A549 (cell line): ENCODE measurements at regions not wholly inside any gene's neighbourhood (a gene's known extent, or its start where the extent isn't known, plus 50 kb on each side); places are given as distances from the start of the nearest gene placed in this dataset.

ENCODE experiments used
- ATAC-seq, 2 experiments: fragments of 200-7000 bp in 1 of 2; fragments of >200 bp in 1 of 2; cut with Nextera tagmentation in 1 of 2; cut with Tn5 transposase in 1 of 2; 3 replicates each; pipeline versions ENCODE4 v1.8.0 to v1.9.1; 2018 to 2020; ENCODE audit warnings: mild to moderate bottlenecking in 1 of 2, moderate library complexity in 1 of 2
- CTCF ChIA-PET: fragments of 300-600 bp; sonication (Branson Sonifier 250); formaldehyde crosslinking; extraction: SDS; loops from one replicate; lab custom pipeline; 2021; ENCODE audit warnings: antibody characterized with exemption, inconsistent platforms; lab: Yijun Ruan, JAX
- POLR2A ChIA-PET: fragments of 350-600 bp; formaldehyde crosslinking; extraction: SDS; loops from one replicate; lab custom pipeline; 2021; ENCODE audit warnings: antibody characterized with exemption, inconsistent platforms; lab: Yijun Ruan, JAX
- DNase-seq, 2 experiments: peaks; one replicate each; pipeline versions ENCODE4 v3.0.0 to v3.0.0-alpha.2; 2011 to 2016; ENCODE audit warnings: low read depth in 1 of 2, low spot score in 1 of 2
- FAIRE-seq: peaks from 2 replicates; lab custom pipeline; 2011; peaks lifted over from hg19 to GRCh38; lab: Jason Lieb, UNC
- H3K27ac ChIP-seq, 2 experiments: fragments of >200 bp; sonication (Bioruptor Twin); formaldehyde crosslinking; 3 replicates each; pipeline ENCODE4 v1.5.1; 2016 to 2017
- H3K4me1 ChIP-seq: fragments of >200 bp; sonication (Bioruptor Twin); formaldehyde crosslinking; 3 replicates; pipeline ENCODE4 v1.6.1; 2016
- H3K4me2 ChIP-seq: fragments of >200 bp; sonication (Bioruptor Twin); formaldehyde crosslinking; 3 replicates; pipeline ENCODE4 v1.6.1; 2016
- H3K4me3 ChIP-seq: fragments of >200 bp; sonication (Bioruptor Twin); formaldehyde crosslinking; 3 replicates; pipeline ENCODE4 v1.5.1; 2016
- H3K9me3 ChIP-seq: fragments of >200 bp; sonication (Bioruptor Twin); formaldehyde crosslinking; 3 replicates; pipeline ENCODE4 v1.6.1; 2016
- CEBPB ChIP-seq, 2 experiments: fragments of >200 bp in 1 of 2; sonication (Bioruptor Twin) in 1 of 2; formaldehyde crosslinking in 1 of 2; IDR thresholded peaks; 2 replicates each; pipeline ENCODE4 v1.6.1; 2012 to 2016
- EHF ChIP-seq: fragments of 250-450 bp; sonication (Bioruptor Pico); IDR thresholded peaks from 2 replicates; pipeline ENCODE4 v1.5.0; 2020; ENCODE audit warnings: mild to moderate bottlenecking
- EP300 ChIP-seq, 2 experiments: fragments of >200 bp; sonication (Bioruptor Twin); formaldehyde crosslinking; IDR thresholded peaks; 2 replicates in 1 of 2; 3 replicates in 1 of 2; pipeline ENCODE4 v1.6.1; 2016 to 2017
- FOSB ChIP-seq: fragments of 250-450 bp; sonication (Bioruptor Pico); IDR thresholded peaks from 2 replicates; pipeline ENCODE4 v1.5.0; 2020; ENCODE audit warnings: mild to moderate bottlenecking, moderate library complexity
- FOSL2 ChIP-seq, 2 experiments: fragments of 450-650 bp in 1 of 2; fragments of >200 bp in 1 of 2; sonication (Bioruptor Twin) in 1 of 2; formaldehyde crosslinking; IDR thresholded peaks; 2 replicates each; pipeline versions ENCODE4 v1.5.0 to v1.6.1; 2016 to 2020; ENCODE audit warnings: mild to moderate bottlenecking in 1 of 2, moderate library complexity in 1 of 2
- HOXA7 ChIP-seq: fragments of 250-450 bp; sonication (Bioruptor Pico); IDR thresholded peaks from 2 replicates; pipeline ENCODE4 v1.5.0; 2020; ENCODE audit warnings: mild to moderate bottlenecking, moderate library complexity
- KDM5A ChIP-seq: fragments of 200-600 bp; sonication (generic); IDR thresholded peaks from 2 replicates; pipeline ENCODE4 v1.6.1; 2016; ENCODE audit warnings: antibody characterized with exemption, mild to moderate bottlenecking
- MAFK ChIP-seq: fragments of 450-650 bp; IDR thresholded peaks from 2 replicates; pipeline ENCODE4 v1.6.1; 2014; ENCODE audit not compliant: partially characterized antibody
- NFE2L2 ChIP-seq: fragments of 150-350 bp; conservative IDR thresholded peaks from 2 replicates; pipeline ENCODE4 v1.6.1; 2014; ENCODE audit warnings: low read length
- NPAS2 ChIP-seq: fragments of 250-450 bp; sonication (Bioruptor Pico); IDR thresholded peaks from 2 replicates; pipeline ENCODE4 v1.8.0; 2022; ENCODE audit warnings: mild to moderate bottlenecking, moderate library complexity, borderline replicate concordance
- NR3C1 ChIP-seq: fragments of >200 bp; sonication (Bioruptor Twin); formaldehyde crosslinking; IDR thresholded peaks from 3 replicates; pipeline ENCODE4 v1.6.1; 2017
- PHF8 ChIP-seq: fragments of 200-600 bp; sonication (generic); IDR thresholded peaks from 2 replicates; pipeline ENCODE4 v1.6.1; 2016; ENCODE audit warnings: low read depth, mild to moderate bottlenecking, antibody characterized with exemption, moderate library complexity, borderline replicate concordance
- RARB ChIP-seq: fragments of 250-450 bp; sonication (Bioruptor Pico); IDR thresholded peaks from 2 replicates; pipeline ENCODE4 v1.8.0; 2021; ENCODE audit warnings: mild to moderate bottlenecking, moderate library complexity
- RCOR1 ChIP-seq: fragments of 150-350 bp; IDR thresholded peaks from 2 replicates; pipeline ENCODE4 v1.6.1; 2014; ENCODE audit warnings: antibody characterized with exemption, low read length, low read depth
- RFX5 ChIP-seq: fragments of 450-650 bp; IDR thresholded peaks from 2 replicates; pipeline ENCODE4 v1.7.1; 2014; ENCODE audit warnings: antibody characterized with exemption, mild to moderate bottlenecking, moderate library complexity
- SMC3 ChIP-seq: fragments of >200 bp; sonication (Bioruptor Twin); formaldehyde crosslinking; IDR thresholded peaks from 3 replicates; pipeline ENCODE4 v1.6.1; 2018; ENCODE audit warnings: inconsistent platforms
- SREBF2 ChIP-seq: fragments of 450-650 bp; IDR thresholded peaks from 2 replicates; pipeline ENCODE4 v1.6.1; 2014; ENCODE audit warnings: mild to moderate bottlenecking, moderate library complexity
- ZC3H11A ChIP-seq: fragments of 450-650 bp; IDR thresholded peaks from 2 replicates; pipeline ENCODE4 v1.6.1; 2014; ENCODE audit warnings: antibody characterized with exemption, mild to moderate bottlenecking
- ZFP36 ChIP-seq: fragments of 450-650 bp; IDR thresholded peaks from 2 replicates; pipeline ENCODE4 v1.6.1; 2014; ENCODE audit warnings: borderline replicate concordance; ENCODE audit not compliant: partially characterized antibody
- WGBS: methylation state at CpG from one replicate; pipeline ENCODE4 v1.1.6; 2017; ENCODE audit errors: missing lambda C conversion rate; 5-methylcytosine and 5-hydroxymethylcytosine counted together
- TF ChIP-seq, protein P1 (sequence below): IDR thresholded peaks from 2 replicates; pipeline ENCODE4 v1.6.1; 2012
- TF ChIP-seq, protein P2 (sequence below): fragments of >200 bp; sonication (Bioruptor Twin); formaldehyde crosslinking; IDR thresholded peaks from 2 replicates; pipeline ENCODE4 v1.6.1; 2016
- TF ChIP-seq, protein P3 (sequence below): fragments of 200-600 bp; sonication (generic); IDR thresholded peaks from 2 replicates; pipeline ENCODE4 v1.6.1; 2016; ENCODE audit warnings: antibody characterized with exemption, mild to moderate bottlenecking, moderate library complexity
- TF ChIP-seq, protein P4 (sequence below): fragments of 250-450 bp; sonication (Bioruptor Pico); IDR thresholded peaks from 2 replicates; pipeline ENCODE4 v1.5.0; 2020; ENCODE audit warnings: low read depth, mild to moderate bottlenecking, moderate library complexity

DNA sequence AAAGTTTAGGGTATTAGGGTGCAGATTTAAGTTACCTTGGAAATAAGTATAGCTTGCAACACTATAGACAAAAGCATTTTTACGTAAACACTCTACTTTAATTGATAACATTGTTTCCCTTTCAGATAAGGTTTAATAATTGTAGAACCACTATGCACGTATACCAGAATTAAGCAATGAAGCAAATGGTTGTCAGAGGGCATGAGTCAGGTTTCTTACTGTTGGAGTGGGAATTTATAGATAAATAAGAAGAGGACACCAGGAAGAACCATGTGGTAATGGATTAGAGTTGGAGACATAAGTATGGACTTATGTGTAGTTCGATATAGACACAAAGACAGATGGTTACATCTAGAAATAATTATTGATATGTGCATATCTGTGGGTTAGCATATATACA lies 355.6 kb downstream of the ETV1 start:
- WGBS: 13% methylated on average over 3 of the region's 3 CpGs
- CTCF ChIA-PET: no interaction called here
- H3K4me2 ChIP-seq: no peak overlapping the region
- H3K27ac ChIP-seq: no peak overlapping the region
- TF ChIP-seq ZC3H11A (no peak), NPAS2 (CRISPR knock-in tag) (no peak), NFE2L2 (no peak), KDM5A (no peak), CEBPB (IDR thresholded peaks at IDR 0.05) (no peak)
- TF ChIP-seq, protein P1, sequence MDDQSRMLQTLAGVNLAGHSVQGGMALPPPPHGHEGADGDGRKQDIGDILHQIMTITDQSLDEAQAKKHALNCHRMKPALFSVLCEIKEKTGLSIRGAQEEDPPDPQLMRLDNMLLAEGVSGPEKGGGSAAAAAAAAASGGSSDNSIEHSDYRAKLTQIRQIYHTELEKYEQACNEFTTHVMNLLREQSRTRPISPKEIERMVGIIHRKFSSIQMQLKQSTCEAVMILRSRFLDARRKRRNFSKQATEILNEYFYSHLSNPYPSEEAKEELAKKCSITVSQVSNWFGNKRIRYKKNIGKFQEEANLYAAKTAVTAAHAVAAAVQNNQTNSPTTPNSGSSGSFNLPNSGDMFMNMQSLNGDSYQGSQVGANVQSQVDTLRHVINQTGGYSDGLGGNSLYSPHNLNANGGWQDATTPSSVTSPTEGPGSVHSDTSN: no peak
- TF ChIP-seq, all 56 proteins: peak for 0
- POLR2A ChIA-PET: no interaction called here
- Histone ChIP-seq H3K9me3 (no peaks in the 10 kb centered on the region), H3K4me1 (no peaks in the 10 kb centered on the region), H3K4me3 (no peak overlapping the region)
- FAIRE-seq (no peak), DNase-seq (no peak), ATAC-seq (no peak)

DNA sequence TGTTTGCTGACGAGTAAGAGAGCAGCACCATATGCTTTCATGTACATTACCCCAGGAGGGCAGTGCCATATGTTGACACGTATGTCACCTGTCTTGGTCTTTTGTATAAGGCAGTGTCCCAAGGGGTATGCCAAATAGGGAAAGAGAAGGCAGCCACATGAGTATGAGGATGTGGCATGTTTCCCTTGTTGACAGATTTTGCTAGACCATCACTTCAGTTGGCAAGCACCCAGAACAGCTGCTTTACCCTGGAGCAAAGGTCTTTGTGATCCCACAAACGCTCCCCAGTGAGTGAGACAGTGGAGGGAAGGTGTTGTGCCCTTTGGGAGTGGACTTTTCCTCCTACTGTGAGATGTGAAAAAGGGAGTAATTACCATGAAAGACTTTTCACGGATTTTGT lies 350.1 kb downstream of the ETV1 start:
- DNase-seq (no peak), FAIRE-seq (no peak), ATAC-seq (no peak)
- ChIA-PET CTCF (no interaction called here), POLR2A (no interaction called here)
- H3K27ac ChIP-seq: no peak overlapping the region
- H3K9me3 ChIP-seq: no peaks in the 10 kb centered on the region
- H3K4me3 ChIP-seq: no peak overlapping the region
- WGBS: 14% methylated on average over 4 of the region's 4 CpGs
- H3K4me2 ChIP-seq: no peak overlapping the region
- TF ChIP-seq RFX5 (no peak), RCOR1 (no peak), SMC3 (no peak), EHF (CRISPR knock-in tag) (no peak), KDM5A (no peak), NR3C1 (no peak), FOSL2 (IDR thresholded peaks at IDR 0.05) (no peak), FOSL2 (CRISPR knock-in tag; IDR thresholded peaks at IDR 0.05) (no peak), FOSB (no peak), MAFK (no peak), HOXA7 (CRISPR knock-in tag) (no peak), RARB (CRISPR knock-in tag) (no peak)
- TF ChIP-seq, protein P2, sequence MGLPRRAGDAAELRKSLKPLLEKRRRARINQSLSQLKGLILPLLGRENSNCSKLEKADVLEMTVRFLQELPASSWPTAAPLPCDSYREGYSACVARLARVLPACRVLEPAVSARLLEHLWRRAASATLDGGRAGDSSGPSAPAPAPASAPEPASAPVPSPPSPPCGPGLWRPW: no peak
- TF ChIP-seq, protein P3, sequence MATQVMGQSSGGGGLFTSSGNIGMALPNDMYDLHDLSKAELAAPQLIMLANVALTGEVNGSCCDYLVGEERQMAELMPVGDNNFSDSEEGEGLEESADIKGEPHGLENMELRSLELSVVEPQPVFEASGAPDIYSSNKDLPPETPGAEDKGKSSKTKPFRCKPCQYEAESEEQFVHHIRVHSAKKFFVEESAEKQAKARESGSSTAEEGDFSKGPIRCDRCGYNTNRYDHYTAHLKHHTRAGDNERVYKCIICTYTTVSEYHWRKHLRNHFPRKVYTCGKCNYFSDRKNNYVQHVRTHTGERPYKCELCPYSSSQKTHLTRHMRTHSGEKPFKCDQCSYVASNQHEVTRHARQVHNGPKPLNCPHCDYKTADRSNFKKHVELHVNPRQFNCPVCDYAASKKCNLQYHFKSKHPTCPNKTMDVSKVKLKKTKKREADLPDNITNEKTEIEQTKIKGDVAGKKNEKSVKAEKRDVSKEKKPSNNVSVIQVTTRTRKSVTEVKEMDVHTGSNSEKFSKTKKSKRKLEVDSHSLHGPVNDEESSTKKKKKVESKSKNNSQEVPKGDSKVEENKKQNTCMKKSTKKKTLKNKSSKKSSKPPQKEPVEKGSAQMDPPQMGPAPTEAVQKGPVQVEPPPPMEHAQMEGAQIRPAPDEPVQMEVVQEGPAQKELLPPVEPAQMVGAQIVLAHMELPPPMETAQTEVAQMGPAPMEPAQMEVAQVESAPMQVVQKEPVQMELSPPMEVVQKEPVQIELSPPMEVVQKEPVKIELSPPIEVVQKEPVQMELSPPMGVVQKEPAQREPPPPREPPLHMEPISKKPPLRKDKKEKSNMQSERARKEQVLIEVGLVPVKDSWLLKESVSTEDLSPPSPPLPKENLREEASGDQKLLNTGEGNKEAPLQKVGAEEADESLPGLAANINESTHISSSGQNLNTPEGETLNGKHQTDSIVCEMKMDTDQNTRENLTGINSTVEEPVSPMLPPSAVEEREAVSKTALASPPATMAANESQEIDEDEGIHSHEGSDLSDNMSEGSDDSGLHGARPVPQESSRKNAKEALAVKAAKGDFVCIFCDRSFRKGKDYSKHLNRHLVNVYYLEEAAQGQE: no peak
- no peaks in the 10 kb centered on the region for H3K4me1 ChIP-seq

DNA sequence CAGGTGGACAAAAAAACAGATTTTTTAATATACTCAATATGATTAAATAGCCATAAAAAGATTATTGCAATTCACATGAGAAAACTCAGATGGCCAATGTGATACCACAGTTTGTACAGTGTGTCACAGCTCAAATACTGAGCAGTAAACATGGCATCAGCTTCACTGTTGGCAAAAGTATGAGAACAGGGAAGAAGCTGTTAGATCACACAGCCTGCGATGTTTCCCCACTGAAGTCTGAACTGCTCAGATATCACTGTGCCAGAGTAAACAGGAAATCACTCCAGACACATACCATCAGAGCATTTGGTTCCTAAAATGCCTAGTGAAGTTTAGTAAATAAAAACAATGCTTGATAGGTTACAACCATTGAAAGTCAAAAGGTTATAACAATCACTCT lies 347.8 kb downstream of the ETV1 start:
- CTCF ChIA-PET: no interaction called here
- no peak overlapping the region for H3K4me3 ChIP-seq
- H3K9me3 ChIP-seq: no peaks in the 10 kb centered on the region
- no peak overlapping the region for H3K27ac ChIP-seq
- 7% methylated on average over 1 of the region's 1 CpG for WGBS
- no peaks in the 10 kb centered on the region for H3K4me1 ChIP-seq
- ATAC-seq: no peak
- TF ChIP-seq, protein P4, sequence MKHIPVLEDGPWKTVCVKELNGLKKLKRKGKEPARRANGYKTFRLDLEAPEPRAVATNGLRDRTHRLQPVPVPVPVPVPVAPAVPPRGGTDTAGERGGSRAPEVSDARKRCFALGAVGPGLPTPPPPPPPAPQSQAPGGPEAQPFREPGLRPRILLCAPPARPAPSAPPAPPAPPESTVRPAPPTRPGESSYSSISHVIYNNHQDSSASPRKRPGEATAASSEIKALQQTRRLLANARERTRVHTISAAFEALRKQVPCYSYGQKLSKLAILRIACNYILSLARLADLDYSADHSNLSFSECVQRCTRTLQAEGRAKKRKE (CRISPR knock-in tag): no peak
- TF ChIP-seq ZFP36 (no peak), PHF8 (no peak), EP300 (IDR thresholded peaks at IDR 0.05) (no peak), HOXA7 (CRISPR knock-in tag) (no peak), SREBF2 (no peak), NFE2L2 (no peak)
- TF ChIP-seq, protein P1: no peak
- POLR2A ChIA-PET: no interaction called here
- peak in 1 of 2 experiments; percentile 2 for DNase-seq
- H3K4me2 ChIP-seq: no peak overlapping the region
- no peak for FAIRE-seq
